MCF 10A (cell line): ENCODE measurements at regions not wholly inside any gene's neighbourhood (a gene's known extent, or its start where the extent isn't known, plus 50 kb on each side); places are given as distances from the start of the nearest gene placed in this dataset.

ENCODE experiments used
- BruUV-seq: library from RNA; stranded (reverse); fragments of 400-500 nt; replicated peaks from 2 replicates; lab custom pipeline; 2021; lab: Mats Ljungman, UMichigan
- CTCF ChIA-PET: fragments of 300-600 bp; sonication (Branson Sonifier 250); formaldehyde crosslinking; extraction: SDS; loops from one replicate; lab custom pipeline; 2021; ENCODE audit warnings: antibody characterized with exemption, inconsistent platforms; lab: Yijun Ruan, JAX
- POLR2A ChIA-PET: fragments of 300-600, 350-650 bp; sonication (Branson Sonifier 250); formaldehyde crosslinking; extraction: SDS; loops from one replicate; lab custom pipeline; 2020; ENCODE audit warnings: antibody characterized with exemption, inconsistent platforms; lab: Yijun Ruan, JAX
- DNase-seq: peaks from one replicate; pipeline ENCODE4 v3.0.0-alpha.2; 2018; ENCODE audit not compliant: unreplicated experiment
- H3K27ac Mint-ChIP-seq: one replicate; pipeline ENCODE4 v1.8.0; 2022; ENCODE audit warnings: mild to moderate bottlenecking, low read depth, mixed read lengths; ENCODE audit not compliant: unreplicated experiment
- H3K27me3 Mint-ChIP-seq: one replicate; pipeline ENCODE4 v1.8.0; 2022; ENCODE audit warnings: mixed read lengths; ENCODE audit not compliant: insufficient read depth, unreplicated experiment
- H3K36me3 Mint-ChIP-seq: one replicate; pipeline ENCODE4 v1.8.0; 2022; ENCODE audit warnings: mild to moderate bottlenecking, moderate library complexity, mixed read lengths; ENCODE audit not compliant: insufficient read depth, unreplicated experiment
- H3K4me1 Mint-ChIP-seq: one replicate; pipeline ENCODE4 v1.8.0; 2022; ENCODE audit warnings: mixed read lengths; ENCODE audit not compliant: insufficient read depth, unreplicated experiment
- H3K4me3 Mint-ChIP-seq: one replicate; pipeline ENCODE4 v1.8.0; 2022; ENCODE audit warnings: mild to moderate bottlenecking, moderate library complexity, mixed read lengths; ENCODE audit not compliant: unreplicated experiment
- H3K9me3 Mint-ChIP-seq: one replicate; pipeline ENCODE4 v1.8.0; 2022; ENCODE audit warnings: mixed read lengths; ENCODE audit not compliant: unreplicated experiment
- CTCF ChIP-seq: fragments of 200-600 bp; IDR thresholded peaks from one replicate; pipeline ENCODE4 v1.8.0; 2022; ENCODE audit warnings: antibody characterized with exemption, mild to moderate bottlenecking; ENCODE audit not compliant: unreplicated experiment
- intact Hi-C: fragments of 100-400 bp; cut with micrococcal nuclease; formaldehyde crosslinking; loops from 2 replicates; pipeline ENCODE4 v1.14.1; 2022

GRCh38 chr4:126591583-126591982, 1041.2 kb upstream of the INTU start:
- no peak overlapping the region for H3K27ac Mint-ChIP-seq
- no peak for TF ChIP-seq CTCF
- POLR2A ChIA-PET, result no interaction called here
- H3K36me3 Mint-ChIP-seq, result no peaks in the 10 kb centered on the region
- BruUV-seq, result no TSS peak
- no peak for DNase-seq
- no peaks in the 10 kb centered on the region for H3K9me3 Mint-ChIP-seq
- H3K27me3 Mint-ChIP-seq, result no peaks in the 10 kb centered on the region
- H3K4me1 Mint-ChIP-seq, result no peaks in the 10 kb centered on the region
- no peak overlapping the region for H3K4me3 Mint-ChIP-seq
- CTCF ChIA-PET, result interaction anchor here (0.6 to 1.3 kb wide), 8 partner anchors 9 to 1278 kb away, joined by 3 to 5 read pairs (median 3); no protein-coding TSS in a partner anchor
- intact Hi-C loops, result no loop called here

- DNase-seq, result no peak
- H3K9me3 Mint-ChIP-seq, result no peaks in the 10 kb centered on the region
- no peaks in the 10 kb centered on the region for H3K4me1 Mint-ChIP-seq
- TF ChIP-seq CTCF, result no peak
- intact Hi-C loops, result no loop called here
- no peak overlapping the region for H3K4me3 Mint-ChIP-seq
- H3K36me3 Mint-ChIP-seq, result no peaks in the 10 kb centered on the region
- BruUV-seq, result no TSS peak
- CTCF ChIA-PET, result interaction anchor here (0.6 to 1.3 kb wide), 7 partner anchors 9 to 1279 kb away, joined by 3 to 5 read pairs (median 3); no protein-coding TSS in a partner anchor
- H3K27ac Mint-ChIP-seq, result no peak overlapping the region
- POLR2A ChIA-PET, result no interaction called here
- H3K27me3 Mint-ChIP-seq, result no peaks in the 10 kb centered on the region
Observed at GRCh38 chr4:126592088-126592487, 1040.7 kb upstream of the INTU start.

GRCh38 chr4:126593626-126594025, 1039.1 kb upstream of the INTU start:
- H3K27ac Mint-ChIP-seq, result no peak overlapping the region
- no peaks in the 10 kb centered on the region for H3K27me3 Mint-ChIP-seq
- intact Hi-C loops, result no loop called here
- ChIA-PET CTCF (no interaction called here), POLR2A (no interaction called here)
- BruUV-seq, result no TSS peak
- H3K9me3 Mint-ChIP-seq, result no peaks in the 10 kb centered on the region
- no peaks in the 10 kb centered on the region for H3K36me3 Mint-ChIP-seq
- no peak for TF ChIP-seq CTCF
- DNase-seq, result no peak
- H3K4me1 Mint-ChIP-seq, result no peaks in the 10 kb centered on the region
- no peak overlapping the region for H3K4me3 Mint-ChIP-seq

GRCh38 chr4:126595643-126596042, 1037.1 kb upstream of the INTU start:
- TF ChIP-seq CTCF, result no peak
- Mint-ChIP-seq H3K4me1 (no peaks in the 10 kb centered on the region), H3K27ac (no peak overlapping the region), H3K9me3 (no peaks in the 10 kb centered on the region), H3K4me3 (no peak overlapping the region), H3K36me3 (no peaks in the 10 kb centered on the region), H3K27me3 (no peaks in the 10 kb centered on the region)
- BruUV-seq, result no TSS peak
- intact Hi-C loops, result no loop called here
- no peak for DNase-seq
- ChIA-PET CTCF (interaction anchor here (0.6 to 2.5 kb wide), 3 partner anchors 8 to 494 kb away, joined by 4 to 10 read pairs (median 5); no protein-coding TSS in a partner anchor), POLR2A (no interaction called here)
